ENCODE measurements at regions not wholly inside any gene's neighbourhood (a gene's known extent, or its start where the extent isn't known, plus 50 kb on each side); places are given as distances from the start of the nearest gene placed in this dataset.

DNA sequence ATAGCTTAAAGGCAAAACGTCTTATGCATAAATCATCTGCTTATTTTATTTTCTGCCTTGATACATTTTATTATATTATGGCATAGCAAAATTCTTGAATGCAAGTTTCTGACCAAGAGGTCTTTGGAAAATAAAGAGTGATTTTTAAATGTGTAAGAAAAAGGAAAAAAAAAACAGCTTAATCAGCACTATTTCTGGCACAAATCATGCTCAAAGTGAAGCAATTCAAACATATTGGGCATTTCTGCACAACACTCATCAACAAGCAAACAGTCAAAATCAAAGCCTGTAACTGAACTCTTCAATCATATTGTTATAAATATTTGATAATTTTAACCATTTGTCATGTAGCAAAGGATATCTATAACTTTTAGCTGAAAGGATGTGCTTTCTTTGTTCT, 250.9 kb downstream of the PTPRC start:
- TF ChIP-seq, protein P1, sequence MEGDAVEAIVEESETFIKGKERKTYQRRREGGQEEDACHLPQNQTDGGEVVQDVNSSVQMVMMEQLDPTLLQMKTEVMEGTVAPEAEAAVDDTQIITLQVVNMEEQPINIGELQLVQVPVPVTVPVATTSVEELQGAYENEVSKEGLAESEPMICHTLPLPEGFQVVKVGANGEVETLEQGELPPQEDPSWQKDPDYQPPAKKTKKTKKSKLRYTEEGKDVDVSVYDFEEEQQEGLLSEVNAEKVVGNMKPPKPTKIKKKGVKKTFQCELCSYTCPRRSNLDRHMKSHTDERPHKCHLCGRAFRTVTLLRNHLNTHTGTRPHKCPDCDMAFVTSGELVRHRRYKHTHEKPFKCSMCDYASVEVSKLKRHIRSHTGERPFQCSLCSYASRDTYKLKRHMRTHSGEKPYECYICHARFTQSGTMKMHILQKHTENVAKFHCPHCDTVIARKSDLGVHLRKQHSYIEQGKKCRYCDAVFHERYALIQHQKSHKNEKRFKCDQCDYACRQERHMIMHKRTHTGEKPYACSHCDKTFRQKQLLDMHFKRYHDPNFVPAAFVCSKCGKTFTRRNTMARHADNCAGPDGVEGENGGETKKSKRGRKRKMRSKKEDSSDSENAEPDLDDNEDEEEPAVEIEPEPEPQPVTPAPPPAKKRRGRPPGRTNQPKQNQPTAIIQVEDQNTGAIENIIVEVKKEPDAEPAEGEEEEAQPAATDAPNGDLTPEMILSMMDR (IDR thresholded peaks at IDR 0.05), result no peak
- no peak for TF ChIP-seq POLR2A (IDR thresholded peaks at IDR 0.05; ENCODE audit: low read depth)
